PFSK-1 (cell line): ENCODE measurements at regions not wholly inside any gene's neighbourhood (a gene's known extent, or its start where the extent isn't known, plus 50 kb on each side); places are given as distances from the start of the nearest gene placed in this dataset.

Source experiments
- FOXP2 ChIP-seq: optimal IDR thresholded peaks from 2 replicates; pipeline ENCODE3; 2011; ENCODE audit warnings: borderline replicate concordance, control low read depth, inconsistent platforms; ENCODE audit not compliant: insufficient read depth; ENCODE audit errors: extremely low read length, extremely low read depth
- POLR2AphosphoS5 ChIP-seq: IDR thresholded peaks from 2 replicates; pipeline ENCODE4 v1.6.1; 2012; ENCODE audit warnings: low read depth, mild to moderate bottlenecking, control low read depth, low read length, moderate library complexity
- SIN3A ChIP-seq: IDR thresholded peaks from 2 replicates; pipeline ENCODE4 v1.6.1; 2012; ENCODE audit warnings: mild to moderate bottlenecking, low read length, moderate library complexity, borderline replicate concordance; ENCODE audit not compliant: insufficient read depth
- TAF1 ChIP-seq: IDR thresholded peaks from 2 replicates; pipeline ENCODE4 v1.6.1; 2012; ENCODE audit warnings: low read length, control low read depth, borderline replicate concordance; ENCODE audit not compliant: insufficient read depth
- TF ChIP-seq, protein P1 (sequence below), 2 experiments: IDR thresholded peaks; 2 replicates each; pipeline versions ENCODE4 v1.6.1 to v1.8.0; 2011 to 2012; ENCODE audit warnings: low read depth in 2 of 2, low read length in 2 of 2, control low read depth in 1 of 2, inconsistent platforms in 1 of 2, mild to moderate bottlenecking in 1 of 2, moderate library complexity in 1 of 2; ENCODE audit not compliant: insufficient read depth in 1 of 2

DNA sequence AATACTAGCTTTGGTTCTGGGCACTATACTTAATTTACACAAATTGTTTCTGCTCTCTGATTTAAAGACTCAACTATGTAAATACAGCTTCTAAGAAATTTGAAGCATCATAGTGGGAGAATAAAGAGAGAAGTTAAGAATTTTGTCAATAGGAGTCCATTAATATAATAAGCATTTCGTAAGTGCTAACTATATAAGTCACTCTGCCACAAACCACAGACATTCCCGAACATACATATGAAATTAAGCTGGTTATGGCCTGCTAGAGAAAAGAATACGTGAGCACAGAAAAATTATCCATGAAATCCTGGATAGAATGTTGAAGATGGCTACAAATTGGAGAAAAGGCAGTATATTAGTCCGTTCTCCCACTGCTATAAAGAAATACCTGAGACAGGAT lies 526.2 kb downstream of the MRPL39 start:
- no peak for TF ChIP-seq FOXP2
- TF ChIP-seq POLR2AphosphoS5 = no peak
- no peak for TF ChIP-seq SIN3A
- TF ChIP-seq TAF1 = no peak
- TF ChIP-seq, protein P1, sequence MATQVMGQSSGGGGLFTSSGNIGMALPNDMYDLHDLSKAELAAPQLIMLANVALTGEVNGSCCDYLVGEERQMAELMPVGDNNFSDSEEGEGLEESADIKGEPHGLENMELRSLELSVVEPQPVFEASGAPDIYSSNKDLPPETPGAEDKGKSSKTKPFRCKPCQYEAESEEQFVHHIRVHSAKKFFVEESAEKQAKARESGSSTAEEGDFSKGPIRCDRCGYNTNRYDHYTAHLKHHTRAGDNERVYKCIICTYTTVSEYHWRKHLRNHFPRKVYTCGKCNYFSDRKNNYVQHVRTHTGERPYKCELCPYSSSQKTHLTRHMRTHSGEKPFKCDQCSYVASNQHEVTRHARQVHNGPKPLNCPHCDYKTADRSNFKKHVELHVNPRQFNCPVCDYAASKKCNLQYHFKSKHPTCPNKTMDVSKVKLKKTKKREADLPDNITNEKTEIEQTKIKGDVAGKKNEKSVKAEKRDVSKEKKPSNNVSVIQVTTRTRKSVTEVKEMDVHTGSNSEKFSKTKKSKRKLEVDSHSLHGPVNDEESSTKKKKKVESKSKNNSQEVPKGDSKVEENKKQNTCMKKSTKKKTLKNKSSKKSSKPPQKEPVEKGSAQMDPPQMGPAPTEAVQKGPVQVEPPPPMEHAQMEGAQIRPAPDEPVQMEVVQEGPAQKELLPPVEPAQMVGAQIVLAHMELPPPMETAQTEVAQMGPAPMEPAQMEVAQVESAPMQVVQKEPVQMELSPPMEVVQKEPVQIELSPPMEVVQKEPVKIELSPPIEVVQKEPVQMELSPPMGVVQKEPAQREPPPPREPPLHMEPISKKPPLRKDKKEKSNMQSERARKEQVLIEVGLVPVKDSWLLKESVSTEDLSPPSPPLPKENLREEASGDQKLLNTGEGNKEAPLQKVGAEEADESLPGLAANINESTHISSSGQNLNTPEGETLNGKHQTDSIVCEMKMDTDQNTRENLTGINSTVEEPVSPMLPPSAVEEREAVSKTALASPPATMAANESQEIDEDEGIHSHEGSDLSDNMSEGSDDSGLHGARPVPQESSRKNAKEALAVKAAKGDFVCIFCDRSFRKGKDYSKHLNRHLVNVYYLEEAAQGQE (IDR thresholded peaks at IDR 0.05; ENCODE audit: insufficient read depth in 1 of 2, low read depth in 2 of 2, low read length in 2 of 2) = no peak

- no peak for TF ChIP-seq SIN3A
- TF ChIP-seq TAF1 = no peak
- TF ChIP-seq, protein P1 (IDR thresholded peaks at IDR 0.05; ENCODE audit: insufficient read depth in 1 of 2, low read depth in 2 of 2, low read length in 2 of 2) = no peak
- no peak for TF ChIP-seq FOXP2
- TF ChIP-seq POLR2AphosphoS5 = no peak
Observed at GRCh38 chr21:25080661-25081060, 526.6 kb downstream of the MRPL39 start.

DNA sequence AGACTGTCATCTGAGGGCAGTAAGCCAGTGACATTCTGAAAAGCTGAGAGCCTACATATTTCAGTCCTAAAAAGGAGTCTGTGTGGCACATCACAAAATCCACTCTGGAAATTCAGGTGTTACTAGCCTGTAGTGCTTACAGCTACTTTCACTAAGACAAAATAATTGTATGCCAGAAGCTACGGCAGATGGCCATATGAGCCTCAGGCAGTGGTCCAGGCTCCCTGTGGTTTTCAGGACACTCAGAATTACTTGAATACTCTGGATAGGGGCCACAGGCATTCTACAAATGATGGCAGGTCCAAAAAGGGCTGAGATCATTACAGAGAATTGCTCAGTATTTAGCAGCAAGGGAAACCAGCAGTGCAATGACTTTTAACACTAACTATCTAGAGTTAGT lies 527.1 kb downstream of the MRPL39 start:
- TF ChIP-seq SIN3A (no peak), TAF1 (no peak), FOXP2 (no peak), POLR2AphosphoS5 (no peak)
- TF ChIP-seq, protein P1 (IDR thresholded peaks at IDR 0.05; ENCODE audit: insufficient read depth in 1 of 2, low read depth in 2 of 2, low read length in 2 of 2) = no peak

GRCh38 chr21:25079053-25079452 lies 528.2 kb downstream of the MRPL39 start:
- TF ChIP-seq POLR2AphosphoS5 (no peak), FOXP2 (no peak), TAF1 (no peak), SIN3A (no peak)
- TF ChIP-seq, protein P1 (IDR thresholded peaks at IDR 0.05; ENCODE audit: insufficient read depth in 1 of 2, low read depth in 2 of 2, low read length in 2 of 2) = no peak

DNA sequence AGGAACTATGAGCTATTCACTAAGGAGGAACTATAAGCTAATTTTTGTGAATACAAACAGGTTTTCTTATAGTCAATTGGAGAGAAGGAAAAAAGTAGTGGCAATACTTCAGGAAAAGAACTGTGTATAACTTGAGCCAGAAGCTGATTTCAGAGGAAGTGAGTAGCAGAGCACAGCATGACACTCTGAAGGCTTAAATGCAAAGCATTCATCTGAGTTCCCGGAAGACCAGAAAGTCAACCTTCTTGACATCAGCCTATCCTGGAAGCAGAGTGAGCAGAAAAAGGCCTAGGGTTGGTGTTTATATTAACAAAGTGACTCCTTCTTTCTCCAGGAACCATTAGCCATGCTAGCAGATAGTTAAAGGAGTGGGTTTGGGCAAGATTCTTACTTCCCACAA lies 545.2 kb downstream of the MRPL39 start:
- no peak; the same call in 1 of the 2 replicates for TF ChIP-seq TAF1
- TF ChIP-seq SIN3A = no peak
- no peak for TF ChIP-seq FOXP2
- no peak for TF ChIP-seq POLR2AphosphoS5
- TF ChIP-seq, protein P1 (IDR thresholded peaks at IDR 0.05; ENCODE audit: insufficient read depth in 1 of 2, low read depth in 2 of 2, low read length in 2 of 2) = no peak
